ACHN (cell line): ENCODE measurements at regions not wholly inside any gene's neighbourhood (a gene's known extent, or its start where the extent isn't known, plus 50 kb on each side); places are given as distances from the start of the nearest gene placed in this dataset.

Source experiments
- DNase-seq: peaks from one replicate; pipeline ENCODE4 v3.0.0-alpha.2; 2015
- in situ Hi-C: cut with HindIII; loops from 2 replicates; pipeline ENCODE4 v1.10.0; 2017; ENCODE audit warnings: low sequenced_read_pairs, low pct_ligation_motif_present, low pct_unique_long_range_greater_than_20kb

- DNase-seq, result peak; percentile 36
- in situ Hi-C loops, result no loop called here
Observed at GRCh38 chr15:47384341-47384740, 333.0 kb upstream of the SEMA6D start.

GRCh38 chr15:47384776-47385175, 332.5 kb upstream of the SEMA6D start:
- DNase-seq, result no peak
- in situ Hi-C loops, result no loop called here

- in situ Hi-C loops, result no loop called here
- no peak for DNase-seq
Observed at GRCh38 chr15:47386459-47386858, 330.8 kb upstream of the SEMA6D start.

GRCh38 chr15:47388299-47388698, 329.0 kb upstream of the SEMA6D start:
- no peak for DNase-seq
- in situ Hi-C loops, result no loop called here

- in situ Hi-C loops, result no loop called here
- no peak for DNase-seq
Observed at GRCh38 chr15:47390208-47390765, 327.0 kb upstream of the SEMA6D start.

- in situ Hi-C loops, result no loop called here
- DNase-seq, result no peak
Observed at GRCh38 chr15:47394286-47394809, 323.0 kb upstream of the SEMA6D start.

- DNase-seq, result no peak
- in situ Hi-C loops, result no loop called here
Observed at GRCh38 chr15:47395076-47395475, 322.2 kb upstream of the SEMA6D start.

- no peak for DNase-seq
- in situ Hi-C loops, result no loop called here
Observed at GRCh38 chr15:47397655-47398054, 319.6 kb upstream of the SEMA6D start.

- DNase-seq, result no peak
- in situ Hi-C loops, result no loop called here
Observed at GRCh38 chr15:47398132-47398531, 319.2 kb upstream of the SEMA6D start.

GRCh38 chr15:47398594-47398993, 318.7 kb upstream of the SEMA6D start:
- in situ Hi-C loops, result no loop called here
- DNase-seq, result no peak

- no peak for DNase-seq
- in situ Hi-C loops, result no loop called here
Observed at GRCh38 chr15:47399100-47399499, 318.2 kb upstream of the SEMA6D start.

GRCh38 chr15:47400603-47401002, 316.7 kb upstream of the SEMA6D start:
- in situ Hi-C loops, result no loop called here
- no peak for DNase-seq

- in situ Hi-C loops, result no loop called here
- no peak for DNase-seq
Observed at GRCh38 chr15:47401427-47401826, 315.9 kb upstream of the SEMA6D start.

GRCh38 chr15:47402829-47403228, 314.5 kb upstream of the SEMA6D start:
- no peak for DNase-seq
- in situ Hi-C loops, result no loop called here

- DNase-seq, result no peak
- in situ Hi-C loops, result no loop called here
Observed at GRCh38 chr15:47404877-47405276, 312.4 kb upstream of the SEMA6D start.

GRCh38 chr15:47405365-47406162, 311.7 kb upstream of the SEMA6D start:
- DNase-seq, result no peak
- in situ Hi-C loops, result no loop called here

GRCh38 chr15:47407692-47408091, 309.6 kb upstream of the SEMA6D start:
- in situ Hi-C loops, result no loop called here

GRCh38 chr15:47409038-47409437, 308.3 kb upstream of the SEMA6D start:
- DNase-seq, result no peak
- in situ Hi-C loops, result no loop called here

More at GRCh38 chr15:47407692-47408091, 309.6 kb upstream of the SEMA6D start:
- no peak for DNase-seq

- no peak for DNase-seq
- in situ Hi-C loops, result no loop called here
Observed at GRCh38 chr15:47409600-47409999, 307.7 kb upstream of the SEMA6D start.

GRCh38 chr15:47410247-47410646, 307.1 kb upstream of the SEMA6D start:
- no peak for DNase-seq

More at GRCh38 chr15:47410247-47410646, 307.1 kb upstream of the SEMA6D start:
- in situ Hi-C loops, result no loop called here
